GM12872 (cell line): ENCODE measurements at regions not wholly inside any gene's neighbourhood (a gene's known extent, or its start where the extent isn't known, plus 50 kb on each side); places are given as distances from the start of the nearest gene placed in this dataset.

Source experiments
- TF ChIP-seq, protein P1 (sequence below): IDR thresholded peaks from 3 replicates; pipeline ENCODE4 v1.5.1; 2011; ENCODE audit warnings: low read depth, mild to moderate bottlenecking, low read length, moderate library complexity; ENCODE audit not compliant: insufficient read depth

GRCh38 chr6:145032562-145033145 is 702.7 kb downstream of the EPM2A start:
- TF ChIP-seq, protein P1, sequence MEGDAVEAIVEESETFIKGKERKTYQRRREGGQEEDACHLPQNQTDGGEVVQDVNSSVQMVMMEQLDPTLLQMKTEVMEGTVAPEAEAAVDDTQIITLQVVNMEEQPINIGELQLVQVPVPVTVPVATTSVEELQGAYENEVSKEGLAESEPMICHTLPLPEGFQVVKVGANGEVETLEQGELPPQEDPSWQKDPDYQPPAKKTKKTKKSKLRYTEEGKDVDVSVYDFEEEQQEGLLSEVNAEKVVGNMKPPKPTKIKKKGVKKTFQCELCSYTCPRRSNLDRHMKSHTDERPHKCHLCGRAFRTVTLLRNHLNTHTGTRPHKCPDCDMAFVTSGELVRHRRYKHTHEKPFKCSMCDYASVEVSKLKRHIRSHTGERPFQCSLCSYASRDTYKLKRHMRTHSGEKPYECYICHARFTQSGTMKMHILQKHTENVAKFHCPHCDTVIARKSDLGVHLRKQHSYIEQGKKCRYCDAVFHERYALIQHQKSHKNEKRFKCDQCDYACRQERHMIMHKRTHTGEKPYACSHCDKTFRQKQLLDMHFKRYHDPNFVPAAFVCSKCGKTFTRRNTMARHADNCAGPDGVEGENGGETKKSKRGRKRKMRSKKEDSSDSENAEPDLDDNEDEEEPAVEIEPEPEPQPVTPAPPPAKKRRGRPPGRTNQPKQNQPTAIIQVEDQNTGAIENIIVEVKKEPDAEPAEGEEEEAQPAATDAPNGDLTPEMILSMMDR: no peak

DNA sequence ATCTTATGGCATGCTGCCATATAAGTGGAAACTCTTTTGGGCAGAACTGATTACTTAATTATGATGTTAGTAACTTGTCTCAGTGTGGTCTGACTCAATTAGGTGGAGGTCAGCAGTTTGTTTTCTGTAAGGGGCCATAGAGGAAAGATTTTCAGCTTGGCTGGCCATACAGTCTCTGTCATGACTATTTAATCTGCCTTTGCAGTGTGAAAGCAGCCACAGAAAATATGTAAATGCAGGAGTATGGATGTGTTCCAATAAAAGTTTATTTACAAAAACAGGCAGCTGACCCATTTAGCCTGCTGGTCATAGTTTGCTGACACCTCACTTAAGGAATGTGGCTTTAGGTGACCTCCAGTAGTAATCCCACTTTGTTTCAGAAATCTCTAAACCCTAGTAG is 700.7 kb downstream of the EPM2A start:
- TF ChIP-seq, protein P1: no peak

DNA sequence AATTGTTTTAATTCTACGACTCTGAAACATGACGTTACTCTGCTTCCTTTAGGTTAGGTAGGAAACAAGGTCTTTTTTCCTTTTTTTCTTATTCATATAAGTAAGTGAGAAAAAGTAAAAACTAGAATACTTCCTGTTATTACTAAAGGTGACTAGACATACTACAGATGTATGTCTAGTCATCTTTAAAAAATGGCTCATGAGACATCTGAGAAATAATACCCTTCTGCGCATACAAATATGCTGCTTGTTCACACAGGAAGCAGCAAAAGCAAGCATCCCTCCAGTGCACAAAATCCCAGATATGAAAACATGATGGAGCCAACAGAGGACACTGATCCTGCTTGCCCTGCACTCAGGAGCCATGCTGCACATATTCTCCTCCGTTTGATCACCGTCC is 699.1 kb downstream of the EPM2A start:
- TF ChIP-seq, protein P1: no peak

GRCh38 chr6:145036848-145037567 is 698.3 kb downstream of the EPM2A start:
- TF ChIP-seq, protein P1: no peak

DNA sequence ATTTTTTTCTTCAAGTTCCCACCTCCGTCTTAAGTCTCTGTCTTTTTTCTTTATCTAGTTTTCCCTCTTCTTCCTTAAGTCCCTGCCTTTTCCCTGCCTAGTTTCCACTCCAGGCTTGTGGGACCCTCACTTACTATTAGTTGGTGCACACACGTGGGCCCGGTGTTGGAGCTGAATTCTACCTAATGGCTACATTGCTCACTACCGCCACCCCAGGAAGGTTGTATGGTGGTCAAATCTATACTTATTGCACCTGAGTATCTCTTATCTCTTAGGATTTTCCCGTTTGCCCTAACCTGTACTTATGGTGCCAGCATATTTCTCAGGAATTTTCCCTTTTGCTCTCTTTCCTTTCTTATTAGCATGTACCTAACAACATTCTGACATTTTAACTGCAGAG is 692.8 kb downstream of the EPM2A start:
- TF ChIP-seq, protein P1: no peak

- TF ChIP-seq, protein P1: no peak
Measured at GRCh38 chr6:145043926-145044500, 691.3 kb downstream of the EPM2A start.

GRCh38 chr6:145044641-145045246 is 690.6 kb downstream of the EPM2A start:
- TF ChIP-seq, protein P1: no peak
